ELR (cell line): ENCODE measurements at regions not wholly inside any gene's neighbourhood (a gene's known extent, or its start where the extent isn't known, plus 50 kb on each side); places are given as distances from the start of the nearest gene placed in this dataset.
"Not testable (repeated sequence)": the region's sequence is repeated elsewhere in the genome, so short reads cannot be mapped to it uniquely, and the experiment has no call there.

Source experiments
- DNase-seq: peaks from one replicate; pipeline ENCODE4 v3.0.0-alpha.2; 2015; ENCODE audit warnings: low read depth

GRCh38 chr4:128454281-128454871 lies 166.8 kb upstream of the PGRMC2 start:
- peak; percentile 94 for DNase-seq

DNA sequence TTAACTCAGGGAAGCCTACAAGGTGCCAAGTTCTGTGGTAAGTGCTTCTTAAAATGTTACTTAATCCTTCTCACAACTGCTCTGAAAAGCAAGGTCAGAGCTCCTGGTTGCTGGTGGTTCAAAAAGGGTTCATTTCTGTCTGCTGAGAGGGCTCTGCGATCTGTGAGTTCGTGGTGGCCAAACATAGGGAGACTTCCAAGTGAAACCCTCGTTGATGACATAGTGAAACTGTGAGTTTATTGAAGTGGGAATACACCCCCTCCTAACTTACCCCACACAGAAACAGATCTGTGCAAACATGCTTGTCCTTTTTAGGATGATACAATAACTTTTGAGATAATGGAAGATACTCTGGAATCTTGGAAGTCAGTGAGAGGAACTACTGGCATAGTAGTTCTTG lies 164.8 kb upstream of the PGRMC2 start:
- DNase-seq = no peak

GRCh38 chr4:128451270-128451905 lies 163.8 kb upstream of the PGRMC2 start:
- DNase-seq = peak; percentile 21

DNA sequence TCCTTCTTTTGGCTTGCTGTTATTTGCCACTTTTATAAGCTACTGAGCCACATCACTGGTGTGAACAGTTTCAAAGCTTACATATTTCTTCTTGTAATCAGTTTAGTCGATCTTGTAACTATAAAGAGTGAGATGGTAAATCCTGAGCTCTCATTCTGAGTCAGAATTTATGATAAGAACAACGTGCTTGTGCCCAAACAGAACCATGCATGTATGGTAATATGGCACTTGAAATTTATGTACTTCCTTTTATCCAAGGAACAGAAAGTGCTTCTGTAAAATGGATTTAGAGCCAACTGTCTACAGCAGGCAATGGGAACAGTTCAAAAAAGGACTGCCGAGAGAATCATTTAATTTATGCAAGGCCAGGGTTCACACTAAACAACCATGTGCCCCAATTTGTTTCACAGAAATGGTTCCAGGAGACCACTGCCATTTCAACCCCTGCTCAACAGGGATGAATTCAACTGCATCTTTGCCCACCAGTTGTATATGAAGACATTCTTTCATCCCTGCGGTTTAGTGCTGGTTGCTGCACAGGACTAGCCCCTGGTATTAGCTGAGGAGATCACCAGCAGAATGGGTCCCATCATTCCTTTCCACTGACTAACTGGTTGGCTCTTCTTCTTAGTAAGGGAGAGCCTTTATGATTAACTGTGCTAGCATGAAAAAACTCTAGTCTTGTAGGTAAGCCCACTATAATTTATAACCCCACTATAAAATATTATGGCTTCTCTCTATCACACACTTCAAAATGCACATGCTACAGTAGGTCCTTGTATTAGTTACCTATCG lies 162.9 kb upstream of the PGRMC2 start:
- DNase-seq = peak; percentile 40

GRCh38 chr4:128449251-128449650 lies 161.6 kb upstream of the PGRMC2 start:
- DNase-seq = no peak

DNA sequence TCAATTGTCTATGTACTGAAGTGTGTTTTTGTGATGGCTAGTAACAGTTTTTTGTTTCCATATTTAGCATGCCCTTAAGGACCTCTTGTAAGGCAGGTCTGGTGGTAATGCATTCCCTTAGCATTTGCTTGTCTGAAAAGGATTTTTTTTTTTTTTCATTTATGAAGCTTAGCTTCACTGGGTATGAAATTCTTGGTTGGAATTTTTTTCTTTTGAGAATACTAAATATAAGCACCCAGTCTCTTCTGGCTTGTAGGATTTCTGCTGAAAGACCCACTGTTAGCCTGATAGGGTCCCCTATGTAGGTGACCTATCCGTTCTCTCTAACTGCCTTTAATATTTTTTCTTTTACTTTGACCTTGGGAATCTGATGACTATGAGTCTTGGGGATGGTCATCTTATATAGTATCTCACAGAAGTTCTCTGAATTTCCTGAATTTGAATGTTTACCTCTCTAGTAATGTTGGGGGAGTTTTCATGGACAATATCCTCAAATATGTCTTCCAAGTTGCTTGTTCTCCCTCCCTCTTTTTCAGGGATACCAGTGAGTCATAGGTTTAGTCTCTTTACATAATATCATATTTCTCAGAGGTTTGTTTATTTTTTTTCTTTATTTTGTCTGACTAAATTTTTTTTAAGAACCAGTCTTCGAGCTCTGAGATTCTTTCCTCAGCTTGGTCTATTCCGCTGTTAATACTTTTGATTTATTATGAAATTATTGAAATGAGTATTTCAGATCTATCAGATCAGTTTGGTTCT lies 157.1 kb upstream of the PGRMC2 start:
- DNase-seq = no peak

DNA sequence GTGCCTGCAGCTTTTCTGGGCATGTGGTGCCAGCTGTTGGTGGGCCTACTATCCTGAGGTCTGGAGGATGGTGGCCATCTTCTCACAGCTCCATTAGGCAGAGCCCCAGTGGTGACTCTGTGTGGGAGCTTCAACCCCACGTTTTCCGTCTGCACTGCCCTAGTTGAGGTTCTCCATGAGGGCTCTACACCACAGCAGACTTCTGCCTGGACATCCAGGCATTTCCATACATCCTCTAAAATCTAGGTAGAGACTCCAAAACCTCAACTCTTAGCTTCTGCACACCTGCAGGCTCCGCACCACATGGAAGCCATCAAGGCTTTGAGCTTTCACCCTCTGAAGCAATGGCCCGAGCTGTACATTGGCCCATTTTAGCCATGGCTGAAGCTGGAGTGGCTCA lies 153.3 kb upstream of the PGRMC2 start:
- DNase-seq = no peak

GRCh38 chr4:128437023-128437422 lies 149.4 kb upstream of the PGRMC2 start:
- DNase-seq = not testable (repeated sequence)

DNA sequence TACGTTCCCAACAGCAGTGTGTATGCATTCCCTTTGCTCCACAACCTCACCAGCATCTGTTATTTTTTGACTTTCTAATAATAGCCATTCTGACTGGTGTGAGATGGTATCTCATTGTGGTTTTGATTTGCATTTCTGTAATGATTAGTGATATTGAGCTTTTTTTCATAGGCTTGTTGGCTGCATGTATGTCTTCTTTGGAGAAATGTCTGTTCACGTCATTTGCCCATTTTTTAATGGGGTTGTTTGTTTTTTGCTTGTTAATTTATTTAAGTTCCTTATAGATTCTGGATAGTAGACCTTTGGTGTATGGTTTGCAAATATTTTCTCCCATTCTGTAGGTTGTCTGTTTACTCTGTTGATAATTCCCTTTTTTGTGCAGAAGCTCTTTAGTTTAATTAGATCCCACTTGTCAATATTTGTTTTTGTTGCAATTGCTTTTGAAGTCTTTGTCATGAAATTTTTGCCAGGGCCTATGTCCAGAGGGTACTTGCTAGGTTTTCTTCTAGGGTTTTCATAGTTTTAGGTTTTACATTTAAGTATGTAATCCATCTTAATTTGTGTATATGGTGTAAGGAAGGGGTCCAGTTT lies 141.5 kb upstream of the PGRMC2 start:
- not testable (repeated sequence) for DNase-seq

GRCh38 chr4:128428397-128428796 lies 140.8 kb upstream of the PGRMC2 start:
- no peak for DNase-seq

GRCh38 chr4:128427832-128428366 lies 140.3 kb upstream of the PGRMC2 start:
- peak; percentile 85 for DNase-seq

GRCh38 chr4:128424527-128425497 lies 137.2 kb upstream of the PGRMC2 start:
- peak; percentile 35 for DNase-seq

- not testable (repeated sequence) for DNase-seq
Observed at GRCh38 chr4:128422296-128422695, 134.7 kb upstream of the PGRMC2 start.

- DNase-seq = no peak
Observed at GRCh38 chr4:128416921-128417320, 129.3 kb upstream of the PGRMC2 start.

- DNase-seq = no peak
Observed at GRCh38 chr4:128410037-128410436, 122.4 kb upstream of the PGRMC2 start.

DNA sequence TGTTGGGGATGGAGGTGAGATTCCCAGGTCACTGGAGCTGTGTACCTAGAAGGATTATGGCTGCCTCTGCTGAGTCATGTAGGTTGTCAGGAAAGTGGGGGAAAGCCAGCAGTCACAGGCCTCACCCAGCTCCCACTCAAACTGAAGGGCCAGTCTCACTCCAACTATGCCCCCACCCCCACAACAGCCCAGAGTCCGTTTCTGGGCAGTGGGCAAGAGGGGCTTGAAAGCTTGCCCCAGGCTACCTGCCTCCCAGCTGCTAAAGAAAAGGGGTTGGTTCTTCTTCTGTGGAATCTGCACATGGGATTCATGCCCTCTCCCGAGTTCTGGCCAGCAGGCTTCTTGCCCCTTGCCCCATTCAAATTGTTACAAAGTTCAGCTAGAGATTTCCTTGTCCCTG lies 116.0 kb upstream of the PGRMC2 start:
- DNase-seq = no peak

- peak; percentile 8 for DNase-seq
Observed at GRCh38 chr4:128394778-128395177, 107.2 kb upstream of the PGRMC2 start.

- DNase-seq = no peak
Observed at GRCh38 chr4:128393101-128393704, 105.6 kb upstream of the PGRMC2 start.

DNA sequence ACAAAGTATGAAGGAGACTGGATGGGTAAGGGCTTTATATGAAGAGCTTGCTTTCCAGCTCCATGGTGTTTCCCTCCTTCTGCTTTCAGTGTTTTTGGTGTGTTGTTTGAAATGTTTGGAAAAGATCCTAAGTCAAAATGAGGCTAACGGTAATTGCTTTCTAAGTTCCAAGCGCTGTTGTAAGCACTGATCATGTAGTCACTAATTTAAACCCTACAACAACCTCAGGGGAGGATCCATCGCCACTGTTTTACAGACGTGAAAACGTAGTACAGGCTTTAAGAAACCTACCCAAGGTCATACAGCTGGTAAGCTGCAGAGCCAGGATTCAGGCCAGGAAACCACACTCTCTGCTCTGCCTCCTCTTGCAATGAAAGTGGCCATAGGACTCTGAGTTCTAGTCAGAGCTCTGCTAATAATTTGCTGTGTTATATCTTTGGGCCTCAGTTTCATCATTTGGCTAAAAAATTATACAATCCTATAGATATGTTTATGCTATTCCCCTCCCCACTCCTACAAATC lies 102.9 kb upstream of the PGRMC2 start:
- no peak for DNase-seq

DNA sequence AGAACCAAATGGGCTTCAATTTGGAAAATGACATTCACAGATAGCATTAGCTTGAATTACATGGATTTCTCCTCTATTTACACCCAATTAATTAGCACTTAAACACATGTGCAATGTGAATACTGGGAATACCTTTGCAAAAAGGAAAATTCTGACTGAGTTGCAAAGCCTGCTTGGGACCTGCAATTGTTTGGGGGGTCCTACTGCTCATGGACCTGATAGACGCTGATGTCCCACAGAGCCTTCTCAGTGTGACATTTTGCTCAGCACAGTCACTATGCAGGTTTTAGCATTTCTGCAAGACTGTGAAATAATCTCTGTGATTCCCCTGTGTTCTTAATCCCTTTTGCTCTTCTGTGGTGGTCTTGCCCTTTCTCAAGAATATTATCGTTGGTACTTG lies 101.2 kb upstream of the PGRMC2 start:
- no peak for DNase-seq
